Lower leg skin (tissue), 3 donors: ENCODE measurements at regions not wholly inside any gene's neighbourhood (a gene's known extent, or its start where the extent isn't known, plus 50 kb on each side); places are given as distances from the start of the nearest gene placed in this dataset.

ENCODE experiments used
- POLR2A ChIP-seq, 2 donors: fragments of 450-650 bp; IDR thresholded peaks; one replicate each; pipeline ENCODE4 v1.6.1; 2016 to 2017; ENCODE audit warnings: antibody characterized with exemption in 2 of 2, mild to moderate bottlenecking in 1 of 2, moderate library complexity in 1 of 2
- TF ChIP-seq, protein P1 (sequence below), 3 donors: fragments of 450-650 bp; IDR thresholded peaks; one replicate each; pipeline ENCODE4 v1.5.1; 2016; ENCODE audit warnings: antibody characterized with exemption in 3 of 3, mild to moderate bottlenecking in 3 of 3, moderate library complexity in 2 of 3

DNA sequence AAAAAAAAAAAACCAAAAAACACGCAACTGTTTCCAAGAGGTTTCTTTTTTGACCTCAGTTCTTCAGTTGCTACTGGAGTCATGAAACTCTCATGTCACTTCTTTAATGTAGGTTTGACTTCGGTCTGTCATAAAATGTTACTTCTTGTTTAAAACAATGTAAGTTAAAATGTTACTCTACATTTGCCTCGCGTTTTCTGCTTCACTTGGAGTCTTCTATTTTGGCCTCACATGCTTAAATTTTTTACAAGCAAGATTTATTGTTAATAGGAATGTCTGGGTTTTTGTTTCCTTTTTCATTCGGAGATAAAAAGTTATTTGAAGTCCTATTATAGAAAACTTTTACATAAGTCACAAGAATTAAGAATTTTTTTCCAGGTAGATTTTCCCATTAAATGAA is 880.2 kb downstream of the LTN1 start:
- TF ChIP-seq, protein P1, sequence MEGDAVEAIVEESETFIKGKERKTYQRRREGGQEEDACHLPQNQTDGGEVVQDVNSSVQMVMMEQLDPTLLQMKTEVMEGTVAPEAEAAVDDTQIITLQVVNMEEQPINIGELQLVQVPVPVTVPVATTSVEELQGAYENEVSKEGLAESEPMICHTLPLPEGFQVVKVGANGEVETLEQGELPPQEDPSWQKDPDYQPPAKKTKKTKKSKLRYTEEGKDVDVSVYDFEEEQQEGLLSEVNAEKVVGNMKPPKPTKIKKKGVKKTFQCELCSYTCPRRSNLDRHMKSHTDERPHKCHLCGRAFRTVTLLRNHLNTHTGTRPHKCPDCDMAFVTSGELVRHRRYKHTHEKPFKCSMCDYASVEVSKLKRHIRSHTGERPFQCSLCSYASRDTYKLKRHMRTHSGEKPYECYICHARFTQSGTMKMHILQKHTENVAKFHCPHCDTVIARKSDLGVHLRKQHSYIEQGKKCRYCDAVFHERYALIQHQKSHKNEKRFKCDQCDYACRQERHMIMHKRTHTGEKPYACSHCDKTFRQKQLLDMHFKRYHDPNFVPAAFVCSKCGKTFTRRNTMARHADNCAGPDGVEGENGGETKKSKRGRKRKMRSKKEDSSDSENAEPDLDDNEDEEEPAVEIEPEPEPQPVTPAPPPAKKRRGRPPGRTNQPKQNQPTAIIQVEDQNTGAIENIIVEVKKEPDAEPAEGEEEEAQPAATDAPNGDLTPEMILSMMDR (IDR thresholded peaks at IDR 0.05), result no peak
- no peak for TF ChIP-seq POLR2A (IDR thresholded peaks at IDR 0.05)
